HG03139 (cell line): ENCODE measurements at regions not wholly inside any gene's neighbourhood (a gene's known extent, or its start where the extent isn't known, plus 50 kb on each side); places are given as distances from the start of the nearest gene placed in this dataset.
"Not testable (repeated sequence)": the region's sequence is repeated elsewhere in the genome, so short reads cannot be mapped to it uniquely, and the experiment has no call there.

ENCODE experiments used
- ATAC-seq: cut with Tn5 transposase; IDR thresholded peaks from one replicate; pipeline ENCODE4 v1.9.1; 2021; ENCODE audit not compliant: unreplicated experiment

DNA sequence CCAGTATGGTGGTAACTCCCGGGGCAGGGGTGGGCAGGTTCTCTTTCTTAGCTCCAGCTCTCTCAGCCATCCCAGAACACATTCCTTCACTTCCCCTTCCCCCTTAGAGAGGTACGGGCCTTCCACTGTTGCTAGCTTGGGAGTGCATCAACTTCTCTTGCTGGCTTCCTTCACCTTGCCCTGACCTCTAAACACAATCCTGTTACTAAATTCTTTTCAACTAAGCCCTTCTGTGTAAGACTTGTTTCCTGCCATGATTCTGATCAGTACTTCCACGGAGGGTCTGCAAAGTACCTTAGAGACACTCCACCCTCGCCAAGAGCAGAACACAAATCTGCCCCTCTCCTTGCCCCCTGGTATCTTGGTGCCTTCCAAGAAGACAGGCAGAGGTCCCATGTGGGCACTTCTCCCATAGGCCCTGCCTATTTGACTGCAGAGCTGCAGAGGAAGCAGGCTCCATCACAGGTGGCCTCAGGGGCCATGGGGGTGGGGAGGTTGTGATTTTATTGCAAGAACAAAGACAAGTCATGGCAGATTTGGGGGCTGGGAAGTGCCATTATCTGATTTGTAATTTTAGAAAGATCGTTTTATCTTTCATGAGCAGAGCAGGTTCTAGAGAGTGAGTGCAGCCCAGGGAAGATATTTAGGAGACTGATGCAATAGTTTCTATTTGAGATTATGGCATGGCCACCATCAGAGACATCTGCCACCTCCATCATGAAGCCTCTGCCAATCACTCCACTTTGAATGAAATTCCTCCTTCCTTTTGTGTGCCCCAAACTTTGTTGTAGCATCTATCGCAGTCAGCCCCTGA is 182.5 kb upstream of the JUN start:
- no peak for ATAC-seq

DNA sequence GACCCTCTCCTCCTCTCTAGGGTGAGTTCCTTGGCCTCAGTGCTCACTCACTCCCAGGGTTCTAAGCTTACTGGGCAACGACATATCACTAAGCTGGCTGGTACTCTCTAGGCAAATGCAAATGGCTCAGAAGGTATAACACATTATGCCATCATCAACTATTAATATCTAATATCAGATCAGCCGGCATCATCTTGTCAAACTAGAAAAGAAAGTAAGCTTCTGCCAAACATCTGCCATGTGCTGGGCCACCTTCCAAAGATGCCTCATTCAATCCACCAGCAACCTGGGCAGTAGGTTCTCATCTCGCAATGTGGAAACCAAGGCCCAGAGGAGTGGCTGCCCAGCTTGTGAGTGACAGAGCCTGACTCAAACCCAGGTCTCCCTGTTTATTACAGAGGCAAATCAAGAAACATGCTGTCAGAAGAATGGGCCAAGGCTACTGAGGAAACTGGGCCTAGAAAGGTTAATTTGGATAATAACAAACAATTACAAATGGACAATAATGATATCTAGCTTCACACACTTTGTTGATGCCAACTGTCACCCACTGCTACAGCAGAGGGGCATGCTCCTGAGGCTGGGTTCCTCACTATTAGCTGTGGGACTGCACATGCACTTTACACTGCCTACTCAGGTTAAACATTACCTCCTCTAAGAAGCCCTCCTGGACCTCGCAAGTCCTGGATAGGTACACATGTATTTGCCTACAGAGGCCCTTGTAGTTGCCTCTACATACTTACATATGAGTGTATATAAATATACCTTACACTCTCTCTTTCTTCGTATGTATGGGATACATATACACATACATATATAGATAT is 183.3 kb upstream of the JUN start:
- no peak for ATAC-seq

DNA sequence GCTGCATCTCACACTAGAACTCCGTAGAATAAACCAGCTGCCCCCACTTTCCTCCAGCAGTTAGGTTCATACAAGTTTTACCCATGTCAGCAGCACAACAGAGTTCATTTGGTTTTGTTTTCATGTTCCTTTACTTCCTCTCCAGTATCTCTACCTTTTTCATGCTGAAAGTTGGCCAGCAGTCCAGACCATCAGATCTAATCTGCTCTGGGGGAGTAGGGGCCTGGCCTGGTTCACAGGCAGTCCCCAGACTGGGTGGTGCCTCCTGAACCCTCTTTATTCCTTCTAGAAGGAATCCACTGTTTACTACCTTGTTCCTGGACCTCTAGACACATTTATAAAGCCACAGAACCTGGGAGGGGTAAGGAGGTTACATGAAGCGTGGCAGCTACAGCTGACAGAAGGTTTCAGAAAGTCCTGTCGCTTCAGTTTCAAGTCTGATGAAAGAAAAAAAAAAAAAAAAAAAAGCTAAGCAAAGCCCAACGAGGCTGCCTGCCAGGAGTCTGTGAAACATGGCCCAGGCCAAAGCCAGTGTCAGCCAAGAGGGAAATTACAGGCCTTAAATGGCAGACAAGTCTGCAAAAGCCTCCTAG is 184.6 kb upstream of the JUN start:
- peak; percentile 72 for ATAC-seq

DNA sequence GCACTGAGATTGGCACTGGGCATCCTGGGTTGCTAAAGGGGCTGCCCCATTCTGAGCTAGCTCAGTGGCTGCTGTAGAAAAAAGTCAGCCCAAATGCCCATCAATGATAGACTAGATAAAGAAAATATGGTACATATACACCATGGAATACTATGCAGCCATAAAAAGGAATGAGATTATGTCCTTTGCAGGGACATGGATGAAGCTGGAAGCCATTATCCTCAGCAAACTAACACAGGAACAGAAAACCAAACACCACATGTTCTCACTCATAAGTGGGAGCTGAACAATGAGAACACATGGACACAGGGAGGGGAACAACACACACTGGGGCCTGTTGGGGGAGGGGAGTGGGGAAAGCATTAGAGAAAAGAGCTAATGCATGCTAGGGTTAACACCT is 185.3 kb upstream of the JUN start:
- ATAC-seq, result not testable (repeated sequence)

DNA sequence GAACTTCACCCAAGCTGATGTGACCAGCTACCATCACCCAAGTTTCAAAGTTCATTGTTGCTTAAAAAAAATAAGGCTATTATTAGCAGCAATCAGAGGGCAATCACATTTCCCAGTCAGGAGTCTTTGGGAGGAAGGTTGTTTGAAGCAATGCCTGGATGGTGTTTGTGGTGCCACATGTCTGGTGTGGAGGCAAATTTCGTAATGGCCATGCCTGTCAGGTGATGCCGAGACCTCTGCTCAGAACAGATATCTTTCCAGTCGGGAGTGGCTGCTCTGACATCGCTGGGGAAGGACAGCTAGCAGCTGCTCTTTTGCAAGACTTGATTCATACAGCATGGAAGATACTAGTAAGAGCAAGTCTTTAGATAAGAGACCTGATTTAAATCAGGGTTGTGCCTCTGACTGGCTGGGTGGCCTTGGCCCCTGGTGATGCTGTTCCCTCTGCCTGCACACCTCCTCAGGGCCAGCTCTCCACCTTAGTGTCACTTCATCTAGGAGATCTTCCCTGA is 187.8 kb upstream of the JUN start:
- ATAC-seq, result no peak

DNA sequence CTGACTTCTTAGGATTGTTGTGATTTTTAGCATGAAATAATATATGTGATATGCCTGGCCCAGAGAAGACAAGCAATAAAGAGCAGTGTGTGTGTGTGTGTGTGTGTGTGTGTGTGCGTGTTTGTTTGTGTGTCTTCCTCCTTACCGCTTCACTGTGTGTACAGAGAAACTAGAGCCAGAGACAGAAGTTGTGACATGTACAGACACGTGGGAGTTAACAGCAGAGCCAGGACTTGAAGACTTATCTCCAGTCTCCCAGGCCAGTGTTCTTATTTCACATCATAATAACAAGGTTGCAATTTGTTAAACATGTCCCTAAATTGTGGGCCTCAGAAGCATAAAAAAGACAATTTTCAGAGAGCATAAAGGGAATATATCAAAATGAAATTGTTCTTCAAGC is 192.0 kb upstream of the JUN start:
- ATAC-seq, result no peak

DNA sequence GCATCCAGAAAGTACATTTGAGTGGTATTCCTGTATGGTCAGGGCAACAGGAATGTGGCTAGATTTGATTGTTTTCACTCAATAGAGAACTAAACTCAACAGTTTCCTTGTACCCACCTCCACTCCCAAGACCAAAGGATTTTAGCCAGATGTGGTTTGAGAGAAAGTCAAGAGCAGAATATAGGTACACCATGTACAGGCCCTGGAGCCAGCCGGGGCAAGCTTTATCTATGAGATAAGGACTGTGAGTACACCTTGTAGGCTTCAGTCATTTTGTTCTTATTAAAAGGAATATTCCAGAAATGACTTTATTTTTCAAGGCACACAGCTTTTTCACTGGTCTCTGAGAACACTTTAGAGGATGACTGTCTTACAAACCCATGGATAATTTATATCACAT is 192.4 kb upstream of the JUN start:
- no peak for ATAC-seq

DNA sequence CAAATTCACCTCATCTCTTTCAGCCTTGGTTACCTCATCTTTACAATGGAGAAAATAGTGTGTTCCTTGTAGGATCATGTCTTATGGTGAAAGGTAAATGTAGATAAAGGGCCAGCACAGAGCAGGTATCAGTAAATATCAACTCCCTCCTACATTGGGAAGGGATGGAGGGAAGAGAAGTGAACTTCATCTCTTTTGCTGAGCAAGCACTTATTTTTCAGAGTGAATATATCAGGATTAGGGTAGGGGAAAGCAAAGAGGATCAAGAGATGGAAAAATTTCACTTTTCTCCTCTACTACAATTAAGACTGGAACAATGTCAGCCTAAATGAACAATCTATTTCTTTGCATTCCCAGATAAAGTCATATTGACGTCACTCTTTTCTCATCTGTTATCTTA is 193.8 kb upstream of the JUN start:
- no peak for ATAC-seq

DNA sequence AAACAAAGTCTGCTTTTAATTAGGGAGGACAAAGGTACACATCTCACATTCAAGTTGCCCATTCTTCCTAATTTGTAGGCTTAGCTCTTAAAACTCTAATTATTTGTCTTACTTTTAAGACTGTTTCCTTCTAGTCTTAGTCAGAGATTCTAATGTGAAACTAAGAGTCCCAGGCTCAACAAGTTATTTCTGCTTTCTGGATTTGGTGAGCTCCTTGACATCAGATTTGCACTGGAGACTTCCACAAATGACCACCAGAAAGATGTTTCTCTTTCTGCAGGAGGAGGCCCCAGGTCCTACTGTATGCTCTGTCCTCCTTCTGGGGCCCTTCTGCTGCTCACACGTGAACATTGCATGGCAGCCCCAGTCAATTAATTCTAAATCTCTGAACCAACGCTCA is 194.2 kb upstream of the JUN start:
- ATAC-seq, result no peak

DNA sequence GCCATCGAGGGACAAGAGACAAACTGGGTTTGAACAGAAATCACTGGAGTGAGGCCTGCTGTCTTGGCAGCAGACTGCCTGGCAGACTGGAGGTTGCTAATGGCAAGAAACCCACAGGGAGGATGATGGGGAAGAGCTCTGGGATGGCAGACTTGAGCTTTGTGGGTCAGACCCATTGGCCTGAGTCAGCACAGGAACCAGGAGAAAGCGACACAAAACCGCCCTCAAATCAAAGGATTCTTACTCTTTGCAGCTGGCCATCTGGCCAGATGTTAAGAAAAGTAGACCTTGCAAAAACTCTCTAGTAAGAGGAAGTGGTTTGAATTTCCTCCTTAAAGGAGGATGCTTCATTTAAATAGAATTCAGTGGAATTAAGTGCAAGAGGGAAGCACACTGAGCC is 195.2 kb upstream of the JUN start:
- no peak for ATAC-seq

DNA sequence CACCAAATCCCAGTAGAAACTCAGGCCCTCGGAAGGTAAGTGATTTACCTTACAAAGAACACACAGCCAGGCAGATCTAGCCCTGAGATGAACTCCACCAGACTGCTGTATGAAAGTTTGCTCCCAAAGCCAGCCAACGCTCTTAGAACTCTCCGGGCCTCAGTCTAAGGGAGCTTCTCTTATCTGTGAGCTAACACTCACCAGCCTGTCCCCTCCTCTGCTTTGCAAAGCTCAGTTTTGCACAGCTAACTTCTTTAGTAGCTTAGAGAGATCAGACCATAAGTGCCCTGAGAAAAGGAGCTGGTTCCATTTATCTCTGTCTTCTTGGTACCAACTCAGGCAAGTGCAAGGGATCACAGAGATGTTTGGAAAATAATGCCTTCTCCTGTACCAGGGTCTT is 195.8 kb upstream of the JUN start:
- ATAC-seq, result no peak

DNA sequence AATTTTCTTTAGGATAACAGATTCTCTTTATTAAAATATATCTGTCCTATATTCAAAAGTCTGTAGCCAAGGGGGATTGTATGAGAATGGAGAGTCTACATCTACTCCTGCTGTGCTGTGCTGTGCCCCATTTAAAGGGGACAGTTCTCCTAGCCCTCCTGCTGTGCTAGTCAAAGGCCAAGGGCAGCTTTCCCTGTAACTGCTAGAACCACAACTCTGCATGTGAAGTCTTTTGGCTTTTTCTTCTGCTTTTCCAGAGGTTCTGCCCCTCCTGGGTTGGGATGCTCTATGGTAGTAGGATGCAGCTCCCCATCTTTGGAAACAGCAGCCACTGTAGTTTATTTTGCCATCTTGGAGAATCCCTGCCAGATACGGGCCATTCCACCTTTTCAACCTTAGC is 197.5 kb upstream of the JUN start:
- ATAC-seq, result no peak

DNA sequence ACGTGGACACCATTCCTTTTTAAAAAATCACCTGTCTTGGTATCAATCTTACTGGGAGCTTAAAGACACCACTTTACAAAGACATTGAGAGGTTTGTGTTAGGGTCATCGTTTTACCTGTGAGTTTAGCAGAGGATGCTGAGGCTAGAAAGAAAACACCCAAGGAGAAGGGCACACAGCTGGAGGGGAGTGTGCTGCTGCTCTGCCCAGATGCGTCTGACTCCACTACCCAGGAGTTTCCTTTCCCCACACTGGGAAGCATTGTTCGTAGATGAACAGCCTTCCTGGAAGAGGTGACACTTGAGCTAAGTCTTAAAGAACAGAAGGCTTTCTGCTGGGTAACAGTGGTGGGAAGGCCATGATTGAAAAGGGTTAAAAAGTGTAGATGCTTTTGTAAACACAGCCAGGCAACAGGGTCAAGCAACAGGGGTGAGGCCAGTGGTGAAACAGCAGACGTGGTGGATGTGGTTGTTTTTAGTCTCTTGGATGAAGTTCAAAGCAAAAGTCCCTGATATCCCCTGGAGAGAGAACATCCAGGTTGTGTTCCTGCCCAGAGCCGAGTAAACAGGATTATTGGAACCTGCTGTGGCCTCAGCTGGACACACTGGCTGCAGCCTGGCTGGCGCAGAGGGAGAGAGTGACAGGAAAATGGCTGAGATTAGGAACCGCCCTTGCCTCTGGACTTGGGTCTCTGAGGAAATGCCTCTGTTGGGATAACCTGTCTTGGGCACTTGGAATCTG is 198.6 kb upstream of the JUN start:
- ATAC-seq, result no peak

DNA sequence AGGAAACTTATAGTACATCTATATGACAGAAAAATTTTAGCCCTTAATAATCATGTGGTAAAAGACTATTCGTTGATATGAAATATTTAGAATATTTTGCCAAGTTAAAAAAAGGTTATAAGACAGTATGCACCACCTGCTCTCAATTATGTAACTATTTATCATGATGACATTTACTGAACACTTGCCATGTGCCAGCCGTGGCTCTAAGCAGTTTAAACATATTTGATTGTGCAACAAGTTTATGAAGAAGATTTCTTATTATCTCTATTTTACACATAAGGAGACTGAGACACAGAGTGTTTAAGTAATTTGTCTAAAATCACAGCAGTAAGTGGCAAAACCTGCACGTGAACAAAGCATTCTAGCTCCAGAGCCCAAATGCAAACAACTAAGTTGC is 199.3 kb upstream of the JUN start:
- no peak for ATAC-seq

DNA sequence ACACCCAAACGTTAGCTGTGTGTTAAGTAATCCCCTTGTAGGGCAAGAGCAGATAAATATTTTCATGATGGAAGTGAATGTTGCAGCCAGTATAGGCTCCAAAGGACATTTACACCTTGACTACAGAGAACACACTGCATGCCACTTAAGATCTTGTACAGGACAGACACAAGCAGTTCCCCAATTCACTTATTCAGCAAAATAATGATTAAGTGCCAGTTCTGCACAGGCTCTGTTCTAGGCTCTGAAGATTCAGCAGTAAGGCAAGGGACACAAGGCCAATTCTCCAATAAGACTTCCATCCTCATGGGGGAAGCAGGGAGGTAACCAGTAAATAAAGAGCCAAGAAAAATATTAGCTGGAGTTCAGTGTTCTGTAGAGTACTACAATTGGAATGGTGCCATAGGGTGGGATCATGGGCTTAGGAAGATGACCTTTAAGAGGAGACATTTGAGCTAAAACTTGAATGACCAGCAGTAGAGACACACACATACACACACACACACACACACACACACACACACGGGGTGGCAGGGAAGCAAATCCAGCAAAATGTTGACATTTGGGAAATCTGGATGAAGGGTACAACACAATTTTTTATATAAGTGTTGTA is 199.9 kb upstream of the JUN start:
- no peak for ATAC-seq

DNA sequence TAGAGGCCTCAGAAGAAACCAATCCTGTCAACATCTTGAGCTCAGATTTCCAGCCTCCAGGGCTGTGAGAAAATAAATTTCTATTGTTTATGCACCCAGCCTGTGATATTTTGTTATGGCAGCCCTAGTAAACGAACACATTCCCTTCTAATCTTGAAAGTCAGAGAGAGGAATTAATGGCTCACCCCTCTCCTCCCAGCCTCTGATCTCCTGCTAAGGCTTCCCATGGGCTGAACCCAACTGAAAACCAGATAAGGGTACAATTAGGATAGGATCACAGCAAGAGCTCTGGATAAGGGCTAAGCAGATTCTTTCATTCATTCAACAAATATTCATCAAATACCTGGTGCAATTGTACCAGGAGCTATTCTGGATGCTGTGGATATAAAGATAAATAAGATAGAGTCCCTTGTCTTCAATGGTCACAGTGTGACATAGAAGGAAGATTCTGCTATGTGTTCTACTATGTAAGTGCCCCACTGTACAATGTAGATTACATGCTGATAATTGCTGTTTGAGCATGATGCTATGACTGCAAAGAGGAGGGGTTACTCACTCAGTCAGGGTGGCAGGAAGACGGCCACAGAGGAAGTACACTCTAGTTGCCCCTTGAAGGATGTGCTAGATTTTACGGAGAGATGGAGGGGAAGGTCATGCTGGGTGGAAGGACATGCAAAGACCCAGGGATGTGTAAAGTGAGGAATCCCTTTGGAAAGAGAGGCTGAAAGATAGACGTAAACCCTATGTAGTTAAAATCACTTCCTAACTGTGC is 203.3 kb upstream of the JUN start:
- no peak for ATAC-seq

DNA sequence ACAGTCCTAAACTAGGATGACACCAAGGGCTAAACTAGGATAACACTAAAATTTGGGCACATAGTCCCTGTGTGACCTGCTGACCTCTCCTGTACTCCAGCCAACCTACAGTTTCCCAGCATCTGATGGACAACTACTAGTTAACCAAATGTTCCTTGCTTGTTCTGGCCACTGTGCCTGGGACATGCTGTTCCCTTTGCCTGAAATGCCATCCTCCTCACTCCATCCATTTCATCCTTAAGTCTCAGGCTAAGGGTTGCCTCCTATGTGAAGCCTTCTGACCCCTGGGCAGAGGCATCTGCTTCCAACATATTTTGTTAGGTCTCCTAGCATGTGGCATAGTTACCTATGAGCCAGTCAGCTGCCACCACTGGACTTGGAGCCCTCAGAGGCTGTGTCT is 204.9 kb upstream of the JUN start:
- ATAC-seq, result no peak

DNA sequence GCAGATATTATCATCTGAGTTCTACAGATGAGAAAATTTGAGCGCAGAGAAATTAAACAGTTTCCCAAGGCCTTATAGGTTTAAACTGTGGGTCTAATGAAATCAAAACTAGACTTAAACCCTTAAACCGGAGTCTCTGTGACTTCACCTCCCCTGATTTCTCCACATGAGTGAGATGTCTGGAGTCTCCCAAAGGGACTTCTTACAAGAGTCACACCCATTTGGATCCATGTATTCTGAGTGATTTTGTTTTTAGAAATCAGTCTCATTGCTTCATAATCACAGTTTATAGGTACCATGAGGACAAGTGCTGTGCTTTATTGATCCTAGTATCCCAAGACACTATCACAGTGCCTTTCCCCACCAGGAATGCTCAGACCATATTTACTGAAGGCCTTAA is 206.0 kb upstream of the JUN start:
- ATAC-seq, result no peak

DNA sequence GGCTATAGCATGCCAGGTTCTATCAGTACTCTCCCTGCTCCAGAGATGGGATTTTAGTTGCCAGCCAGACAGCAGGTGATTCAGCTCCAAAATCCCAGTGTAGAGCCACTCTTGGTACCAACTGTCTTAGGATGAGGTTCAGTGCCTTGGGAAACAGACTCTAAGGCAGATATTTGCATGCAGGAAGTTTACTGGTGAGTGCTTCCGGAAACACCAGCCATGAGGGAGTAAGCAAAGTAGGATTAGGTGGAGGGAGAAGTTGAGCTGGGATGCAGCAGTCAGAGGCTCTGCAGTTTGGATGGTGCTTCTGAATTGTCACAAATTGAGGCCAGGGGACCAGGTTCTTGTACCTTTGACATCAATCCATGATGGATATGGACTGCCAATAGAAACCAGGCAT is 207.5 kb upstream of the JUN start:
- no peak for ATAC-seq

DNA sequence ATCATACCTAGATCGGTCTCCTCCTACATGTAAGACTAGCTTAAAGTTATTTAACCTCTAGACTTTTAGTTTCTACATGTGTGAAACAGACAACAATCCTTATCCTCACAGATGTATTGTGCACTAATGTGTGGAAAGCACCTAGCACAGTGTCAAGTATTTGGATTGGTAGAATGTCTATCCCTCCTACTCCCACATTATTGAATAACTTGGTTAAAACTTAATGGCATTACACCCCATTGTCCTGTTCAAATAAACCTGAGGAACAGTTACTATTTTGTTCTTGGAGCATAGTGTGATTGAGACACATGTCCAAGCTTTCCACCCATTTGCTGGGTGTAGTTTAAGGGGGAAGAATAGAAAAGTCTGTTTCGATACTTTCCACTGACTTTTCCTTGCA is 208.8 kb upstream of the JUN start:
- ATAC-seq, result no peak
